ENCODE measurements at regions not wholly inside any gene's neighbourhood (a gene's known extent, or its start where the extent isn't known, plus 50 kb on each side); places are given as distances from the start of the nearest gene placed in this dataset.

DNA sequence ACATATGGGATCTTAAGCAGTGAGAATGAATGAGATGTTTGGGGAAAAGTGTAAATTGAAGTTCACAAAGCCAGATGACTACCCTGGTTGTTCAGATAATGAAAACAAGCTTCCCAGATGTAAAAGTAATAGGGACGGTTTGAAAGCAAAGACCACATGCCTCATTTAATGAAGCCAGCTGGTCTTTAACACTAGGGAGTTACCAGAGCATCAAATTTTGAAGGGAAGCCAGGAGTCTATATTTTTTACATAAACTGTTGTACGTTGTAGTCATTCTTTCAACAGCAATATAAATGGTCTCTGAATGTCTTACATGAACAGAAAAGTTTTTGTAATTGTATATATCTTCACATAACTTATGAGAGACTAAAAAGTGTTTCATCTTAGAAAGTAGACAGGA, 2604.5 kb upstream of the PCDH20 start:
- Histone ChIP-seq H3K27me3 (no peaks in the 10 kb centered on the region), H3K9ac (ENCODE audit: low read depth in 2 of 2, low read length in 2 of 2) (no peak overlapping the region), H3K27ac (no peak overlapping the region), H3K4me3 (no peak overlapping the region), H3K36me3 (no peaks in the 10 kb centered on the region), H3K9me3 (no peaks in the 10 kb centered on the region), H3K4me1 (no peaks in the 10 kb centered on the region)
- TF ChIP-seq, protein P1, sequence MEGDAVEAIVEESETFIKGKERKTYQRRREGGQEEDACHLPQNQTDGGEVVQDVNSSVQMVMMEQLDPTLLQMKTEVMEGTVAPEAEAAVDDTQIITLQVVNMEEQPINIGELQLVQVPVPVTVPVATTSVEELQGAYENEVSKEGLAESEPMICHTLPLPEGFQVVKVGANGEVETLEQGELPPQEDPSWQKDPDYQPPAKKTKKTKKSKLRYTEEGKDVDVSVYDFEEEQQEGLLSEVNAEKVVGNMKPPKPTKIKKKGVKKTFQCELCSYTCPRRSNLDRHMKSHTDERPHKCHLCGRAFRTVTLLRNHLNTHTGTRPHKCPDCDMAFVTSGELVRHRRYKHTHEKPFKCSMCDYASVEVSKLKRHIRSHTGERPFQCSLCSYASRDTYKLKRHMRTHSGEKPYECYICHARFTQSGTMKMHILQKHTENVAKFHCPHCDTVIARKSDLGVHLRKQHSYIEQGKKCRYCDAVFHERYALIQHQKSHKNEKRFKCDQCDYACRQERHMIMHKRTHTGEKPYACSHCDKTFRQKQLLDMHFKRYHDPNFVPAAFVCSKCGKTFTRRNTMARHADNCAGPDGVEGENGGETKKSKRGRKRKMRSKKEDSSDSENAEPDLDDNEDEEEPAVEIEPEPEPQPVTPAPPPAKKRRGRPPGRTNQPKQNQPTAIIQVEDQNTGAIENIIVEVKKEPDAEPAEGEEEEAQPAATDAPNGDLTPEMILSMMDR (IDR thresholded peaks at IDR 0.05), result no peak
- no peak for DNase-seq
- intact Hi-C loops (cut with DNase I), result no loop called here

DNA sequence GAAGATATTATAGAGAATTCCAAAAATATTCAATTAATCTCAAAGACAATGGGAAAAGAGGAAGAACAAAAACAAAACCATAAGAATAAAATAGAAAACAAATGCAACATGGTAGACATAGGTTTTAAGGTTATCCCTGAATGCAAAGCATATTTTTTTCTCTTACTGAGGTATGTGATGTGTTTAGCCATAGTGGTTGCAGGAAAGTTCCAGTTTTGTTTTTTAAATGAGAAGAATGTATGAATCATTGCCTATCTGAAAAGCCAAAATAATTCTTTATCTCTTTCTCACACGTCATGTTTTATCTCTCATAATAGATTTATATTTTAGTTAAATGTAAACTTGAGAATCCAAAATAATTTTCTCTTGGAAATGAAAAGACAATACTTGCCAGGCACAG, 2591.7 kb upstream of the PCDH20 start:
- no peaks in the 10 kb centered on the region for H3K4me1 ChIP-seq
- no peak overlapping the region for H3K9ac ChIP-seq (ENCODE audit: low read depth in 2 of 2, low read length in 2 of 2)
- no peaks in the 10 kb centered on the region for H3K27me3 ChIP-seq
- no peak overlapping the region for H3K27ac ChIP-seq
- H3K9me3 ChIP-seq, result no peaks in the 10 kb centered on the region
- DNase-seq, result no peak
- no peak overlapping the region for H3K4me3 ChIP-seq
- TF ChIP-seq, protein P1 (IDR thresholded peaks at IDR 0.05), result no peak
- intact Hi-C loops (cut with DNase I), result no loop called here
- no peaks in the 10 kb centered on the region for H3K36me3 ChIP-seq

- Histone ChIP-seq H3K9me3 (no peaks in the 10 kb centered on the region), H3K27ac (no peak overlapping the region), H3K36me3 (no peaks in the 10 kb centered on the region), H3K4me1 (no peaks in the 10 kb centered on the region), H3K4me3 (no peak overlapping the region), H3K9ac (ENCODE audit: low read depth in 2 of 2, low read length in 2 of 2) (no peak overlapping the region), H3K27me3 (no peaks in the 10 kb centered on the region)
- intact Hi-C loops (cut with DNase I), result no loop called here
- TF ChIP-seq, protein P1 (IDR thresholded peaks at IDR 0.05), result no peak
- DNase-seq, result no peak
Measured at GRCh38 chr13:64000321-64000720, 2584.7 kb upstream of the PCDH20 start.

DNA sequence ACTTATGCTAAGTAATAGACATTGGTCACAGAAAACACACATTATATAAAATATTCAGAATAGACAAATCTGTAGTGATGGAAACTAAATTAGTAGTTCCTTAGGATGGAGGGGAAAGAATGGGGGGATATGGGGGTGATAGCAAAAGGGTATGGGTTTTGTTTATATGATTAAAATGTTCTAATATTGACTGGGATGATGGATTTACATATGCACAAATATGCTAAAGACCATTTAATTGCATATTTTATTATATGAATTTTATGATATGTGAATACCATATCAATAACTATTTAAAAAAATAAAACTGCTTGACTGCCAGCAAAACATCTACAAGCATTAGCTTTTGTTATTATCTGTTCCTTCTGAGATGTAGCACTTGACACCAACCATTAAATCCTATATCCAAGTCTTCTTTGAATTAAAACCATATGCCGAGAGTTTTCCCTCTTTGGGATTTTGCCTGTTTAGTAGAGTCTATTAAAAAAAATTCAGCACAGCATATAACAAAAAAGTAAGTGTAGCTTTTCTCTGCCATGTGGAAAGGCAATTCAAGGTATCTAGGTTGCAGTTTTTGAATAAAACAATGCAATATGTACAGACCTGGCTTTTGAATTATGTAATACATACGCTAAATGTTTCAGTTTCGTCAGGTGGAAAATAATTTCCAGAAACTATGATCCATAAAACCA, 2584.1 kb upstream of the PCDH20 start:
- intact Hi-C loops (cut with DNase I), result no loop called here
- Histone ChIP-seq H3K27ac (no peak overlapping the region), H3K4me1 (no peaks in the 10 kb centered on the region), H3K9ac (ENCODE audit: low read depth in 2 of 2, low read length in 2 of 2) (no peak overlapping the region), H3K27me3 (no peaks in the 10 kb centered on the region), H3K9me3 (no peaks in the 10 kb centered on the region), H3K4me3 (no peak overlapping the region), H3K36me3 (no peaks in the 10 kb centered on the region)
- TF ChIP-seq, protein P1 (IDR thresholded peaks at IDR 0.05), result no peak
- no peak for DNase-seq

DNA sequence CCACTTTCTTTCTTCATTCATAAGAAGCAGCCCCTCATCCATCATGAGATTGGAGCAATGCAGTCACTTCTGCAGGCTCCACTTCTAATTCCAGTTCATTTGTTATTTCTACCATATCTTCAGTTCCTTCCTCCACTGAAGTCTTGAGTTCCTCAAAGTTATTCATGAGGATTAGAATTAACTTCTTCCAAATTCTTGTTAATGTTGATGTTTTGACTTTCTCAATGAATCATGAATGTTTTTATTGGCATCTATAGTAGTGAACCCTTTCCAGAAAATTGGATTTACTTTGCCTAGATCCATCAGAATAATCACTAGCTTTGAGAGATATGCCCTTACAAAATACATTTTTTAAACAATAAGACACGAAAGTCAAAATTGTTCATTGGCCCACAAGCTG, 2567.7 kb upstream of the PCDH20 start:
- Histone ChIP-seq H3K9me3 (peaks cover 5% of the 10 kb centered on the region), H3K27ac (no peak overlapping the region), H3K4me1 (no peaks in the 10 kb centered on the region), H3K36me3 (no peaks in the 10 kb centered on the region), H3K27me3 (no peaks in the 10 kb centered on the region), H3K9ac (ENCODE audit: low read depth in 2 of 2, low read length in 2 of 2) (no peak overlapping the region), H3K4me3 (no peak overlapping the region)
- TF ChIP-seq, protein P1 (IDR thresholded peaks at IDR 0.05), result no peak
- no peak for DNase-seq
- intact Hi-C loops (cut with DNase I), result no loop called here

Measured in colonic mucosa (tissue), 4 donors.